Liver (tissue), 8 donors: ENCODE measurements at regions not wholly inside any gene's neighbourhood (a gene's known extent, or its start where the extent isn't known, plus 50 kb on each side); places are given as distances from the start of the nearest gene placed in this dataset.

Experiments used
- DNase-seq: peaks from one replicate; pipeline ENCODE4 v3.0.0-alpha.2; 2017; ENCODE audit warnings: low spot score
- H3K27ac ChIP-seq, 2 donors: one replicate each; pipeline ENCODE4 v1.7.0; 2013; ENCODE audit warnings: inconsistent platforms in 2 of 2, low read length in 2 of 2, control low read depth in 1 of 2, low read depth in 1 of 2, mild to moderate bottlenecking in 1 of 2
- H3K27me3 ChIP-seq, 4 donors: one replicate each; pipeline versions ENCODE4 v1.6.1 to v1.7.0; 2013; ENCODE audit warnings: low read length in 3 of 4, inconsistent platforms in 1 of 4, mild to moderate bottlenecking in 1 of 4, moderate library complexity in 1 of 4; ENCODE audit not compliant: control insufficient read depth in 4 of 4, insufficient read depth in 4 of 4
- H3K36me3 ChIP-seq, 4 donors: one replicate each; pipeline versions ENCODE4 v1.6.1 to v1.7.0; 2013; ENCODE audit warnings: low read length in 3 of 4, mild to moderate bottlenecking in 3 of 4, low read depth in 1 of 4, moderate library complexity in 1 of 4; ENCODE audit not compliant: control insufficient read depth in 4 of 4, insufficient read depth in 3 of 4
- H3K4me1 ChIP-seq, 4 donors: one replicate each; pipeline versions ENCODE4 v1.6.1 to v1.7.0; 2013; ENCODE audit warnings: low read length in 3 of 4, mild to moderate bottlenecking in 3 of 4, moderate library complexity in 1 of 4; ENCODE audit not compliant: control insufficient read depth in 4 of 4, insufficient read depth in 4 of 4
- H3K4me3 ChIP-seq, 3 donors: one replicate each; pipeline versions ENCODE4 v1.6.1 to v1.7.0; 2013; ENCODE audit warnings: low read length in 3 of 3, control low read depth in 1 of 3, low read depth in 1 of 3, mild to moderate bottlenecking in 1 of 3
- H3K9ac ChIP-seq, 2 donors: one replicate each; pipeline ENCODE4 v1.7.0; 2013; ENCODE audit warnings: low read length in 2 of 2, mild to moderate bottlenecking in 2 of 2, moderate library complexity in 2 of 2, control low read depth in 1 of 2, low read depth in 1 of 2
- H3K9me3 ChIP-seq, 4 donors: one replicate each; pipeline versions ENCODE4 v1.6.1 to v1.7.0; 2013; ENCODE audit warnings: low read length in 3 of 4; ENCODE audit not compliant: control insufficient read depth in 4 of 4
- EGR1 ChIP-seq, 2 donors: IDR thresholded peaks; 2 replicates each; pipeline ENCODE4 v1.6.1; 2016 to 2018; ENCODE audit warnings: antibody characterized with exemption in 2 of 2, low read depth in 2 of 2
- FOXA1 ChIP-seq: IDR thresholded peaks from 2 replicates; pipeline ENCODE4 v1.6.1; 2016; ENCODE audit warnings: antibody characterized with exemption
- FOXA2 ChIP-seq: IDR thresholded peaks from 2 replicates; pipeline ENCODE4 v1.6.1; 2016; ENCODE audit warnings: antibody characterized with exemption
- HNF4G ChIP-seq: IDR thresholded peaks from 2 replicates; pipeline ENCODE4 v1.6.1; 2016; ENCODE audit warnings: antibody characterized with exemption
- NR2F2 ChIP-seq: IDR thresholded peaks from 2 replicates; pipeline ENCODE4 v1.6.1; 2016; ENCODE audit warnings: antibody characterized with exemption
- RAD21 ChIP-seq, 2 donors: IDR thresholded peaks; 2 replicates each; pipeline ENCODE4 v1.6.1; 2016; ENCODE audit warnings: antibody characterized with exemption in 2 of 2, mild to moderate bottlenecking in 2 of 2
- RXRA ChIP-seq, 2 donors: IDR thresholded peaks; 2 replicates each; pipeline ENCODE4 v1.6.1; 2017 to 2018; ENCODE audit warnings: antibody characterized with exemption in 2 of 2, mild to moderate bottlenecking in 1 of 2
- SP1 ChIP-seq: IDR thresholded peaks from 2 replicates; pipeline ENCODE4 v1.6.1; 2018; ENCODE audit warnings: antibody characterized with exemption, mild to moderate bottlenecking
- TAF1 ChIP-seq: conservative IDR thresholded peaks from 2 replicates; pipeline ENCODE4 v1.6.1; 2016; ENCODE audit warnings: antibody characterized with exemption, mild to moderate bottlenecking
- YY1 ChIP-seq: IDR thresholded peaks from 2 replicates; pipeline ENCODE4 v1.6.1; 2016; ENCODE audit warnings: antibody characterized with exemption, mild to moderate bottlenecking
- WGBS: extraction: QIAGEN DNeasy Blood & Tissue Kit; methylation state at CpG from one replicate; pipeline ENCODE4 v1.1.7; 2013; 5-methylcytosine and 5-hydroxymethylcytosine counted together
- TF ChIP-seq, protein P1 (sequence below): fragments of 150-350 bp; IDR thresholded peaks from 2 replicates; pipeline ENCODE4 v1.5.1; 2017; ENCODE audit warnings: improper control_type of control experiment, low read depth, low read length; ENCODE audit not compliant: missing input control
- TF ChIP-seq, protein P2 (sequence below): IDR thresholded peaks from 2 replicates; pipeline ENCODE4 v1.6.1; 2016; ENCODE audit warnings: antibody characterized with exemption
- TF ChIP-seq, protein P3 (sequence below): IDR thresholded peaks from 2 replicates; pipeline ENCODE4 v1.6.1; 2016; ENCODE audit warnings: antibody characterized with exemption
- TF ChIP-seq, protein P4 (sequence below): IDR thresholded peaks from 2 replicates; pipeline ENCODE4 v1.6.1; 2016; ENCODE audit warnings: antibody characterized with exemption
- donor health status: healthy.
- donor health status: healthy.
- donor health status: healthy.
- donor health status: healthy.
- donor health status: healthy.

DNA sequence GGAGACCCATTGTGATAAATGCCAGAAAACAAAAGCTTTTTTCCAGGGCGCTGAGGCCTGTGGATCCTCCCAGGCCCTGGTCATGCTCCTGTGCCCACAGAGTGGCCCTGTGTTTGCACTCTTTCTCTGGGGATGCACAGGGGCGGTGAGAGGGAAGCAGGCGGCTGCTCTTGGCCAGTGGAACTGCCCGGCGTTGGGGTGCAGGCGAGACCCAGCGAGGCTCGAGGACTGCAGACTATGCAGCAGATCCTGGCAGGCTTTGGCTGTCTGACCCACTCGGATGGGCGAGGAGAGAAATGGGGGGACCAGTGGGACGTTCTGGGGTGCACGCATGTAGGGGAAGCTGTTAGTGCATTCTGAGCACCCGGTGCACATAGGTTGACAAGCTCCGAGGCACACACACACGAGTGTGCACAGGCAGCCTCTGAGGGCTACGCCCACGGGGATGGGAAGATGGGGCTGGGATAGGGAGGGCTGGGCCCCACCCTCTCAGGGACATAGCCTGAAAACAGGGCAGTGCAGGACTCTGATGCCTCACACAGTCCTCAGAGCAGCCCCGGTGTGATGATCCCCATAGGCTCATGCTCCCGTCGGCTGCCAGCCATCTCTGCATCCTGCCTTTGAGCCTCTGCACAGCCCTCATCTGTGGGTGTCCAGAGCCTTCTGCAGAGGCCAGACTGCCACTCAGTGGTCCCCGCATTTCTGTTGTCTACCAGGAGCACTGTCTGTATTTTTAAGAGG lies 1233.5 kb downstream of the BRD1 start:
- WGBS, result 84% methylated on average over 21 of the region's 21 CpGs
- Histone ChIP-seq H3K36me3 (no peaks in the 10 kb centered on the region), H3K27ac (no peak overlapping the region), H3K9ac (no peak overlapping the region), H3K4me3 (no peak overlapping the region), H3K4me1 (no peaks in the 10 kb centered on the region), H3K9me3 (peaks cover 0 to 6% (median 3%) of the 10 kb centered on the region in 4 donors), H3K27me3 (peaks cover 0 to 2% (median 0%) of the 10 kb centered on the region in 4 donors)
- TF ChIP-seq YY1, result no peak
- TF ChIP-seq, protein P1, sequence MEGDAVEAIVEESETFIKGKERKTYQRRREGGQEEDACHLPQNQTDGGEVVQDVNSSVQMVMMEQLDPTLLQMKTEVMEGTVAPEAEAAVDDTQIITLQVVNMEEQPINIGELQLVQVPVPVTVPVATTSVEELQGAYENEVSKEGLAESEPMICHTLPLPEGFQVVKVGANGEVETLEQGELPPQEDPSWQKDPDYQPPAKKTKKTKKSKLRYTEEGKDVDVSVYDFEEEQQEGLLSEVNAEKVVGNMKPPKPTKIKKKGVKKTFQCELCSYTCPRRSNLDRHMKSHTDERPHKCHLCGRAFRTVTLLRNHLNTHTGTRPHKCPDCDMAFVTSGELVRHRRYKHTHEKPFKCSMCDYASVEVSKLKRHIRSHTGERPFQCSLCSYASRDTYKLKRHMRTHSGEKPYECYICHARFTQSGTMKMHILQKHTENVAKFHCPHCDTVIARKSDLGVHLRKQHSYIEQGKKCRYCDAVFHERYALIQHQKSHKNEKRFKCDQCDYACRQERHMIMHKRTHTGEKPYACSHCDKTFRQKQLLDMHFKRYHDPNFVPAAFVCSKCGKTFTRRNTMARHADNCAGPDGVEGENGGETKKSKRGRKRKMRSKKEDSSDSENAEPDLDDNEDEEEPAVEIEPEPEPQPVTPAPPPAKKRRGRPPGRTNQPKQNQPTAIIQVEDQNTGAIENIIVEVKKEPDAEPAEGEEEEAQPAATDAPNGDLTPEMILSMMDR, result no peak
- TF ChIP-seq RAD21 (IDR thresholded peaks at IDR 0.05), result no peak
- TF ChIP-seq NR2F2, result no peak
- TF ChIP-seq, protein P2, sequence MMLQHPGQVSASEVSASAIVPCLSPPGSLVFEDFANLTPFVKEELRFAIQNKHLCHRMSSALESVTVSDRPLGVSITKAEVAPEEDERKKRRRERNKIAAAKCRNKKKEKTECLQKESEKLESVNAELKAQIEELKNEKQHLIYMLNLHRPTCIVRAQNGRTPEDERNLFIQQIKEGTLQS, result no peak
- no peak for TF ChIP-seq SP1
- TF ChIP-seq FOXA2, result no peak
- no peak for TF ChIP-seq HNF4G
- no peak for TF ChIP-seq TAF1
- TF ChIP-seq, protein P3, sequence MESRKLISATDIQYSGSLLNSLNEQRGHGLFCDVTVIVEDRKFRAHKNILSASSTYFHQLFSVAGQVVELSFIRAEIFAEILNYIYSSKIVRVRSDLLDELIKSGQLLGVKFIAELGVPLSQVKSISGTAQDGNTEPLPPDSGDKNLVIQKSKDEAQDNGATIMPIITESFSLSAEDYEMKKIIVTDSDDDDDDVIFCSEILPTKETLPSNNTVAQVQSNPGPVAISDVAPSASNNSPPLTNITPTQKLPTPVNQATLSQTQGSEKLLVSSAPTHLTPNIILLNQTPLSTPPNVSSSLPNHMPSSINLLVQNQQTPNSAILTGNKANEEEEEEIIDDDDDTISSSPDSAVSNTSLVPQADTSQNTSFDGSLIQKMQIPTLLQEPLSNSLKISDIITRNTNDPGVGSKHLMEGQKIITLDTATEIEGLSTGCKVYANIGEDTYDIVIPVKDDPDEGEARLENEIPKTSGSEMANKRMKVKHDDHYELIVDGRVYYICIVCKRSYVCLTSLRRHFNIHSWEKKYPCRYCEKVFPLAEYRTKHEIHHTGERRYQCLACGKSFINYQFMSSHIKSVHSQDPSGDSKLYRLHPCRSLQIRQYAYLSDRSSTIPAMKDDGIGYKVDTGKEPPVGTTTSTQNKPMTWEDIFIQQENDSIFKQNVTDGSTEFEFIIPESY, result no peak
- no peak for TF ChIP-seq FOXA1
- TF ChIP-seq, protein P4, sequence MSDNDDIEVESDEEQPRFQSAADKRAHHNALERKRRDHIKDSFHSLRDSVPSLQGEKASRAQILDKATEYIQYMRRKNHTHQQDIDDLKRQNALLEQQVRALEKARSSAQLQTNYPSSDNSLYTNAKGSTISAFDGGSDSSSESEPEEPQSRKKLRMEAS, result no peak
- DNase-seq, result no peak

DNA sequence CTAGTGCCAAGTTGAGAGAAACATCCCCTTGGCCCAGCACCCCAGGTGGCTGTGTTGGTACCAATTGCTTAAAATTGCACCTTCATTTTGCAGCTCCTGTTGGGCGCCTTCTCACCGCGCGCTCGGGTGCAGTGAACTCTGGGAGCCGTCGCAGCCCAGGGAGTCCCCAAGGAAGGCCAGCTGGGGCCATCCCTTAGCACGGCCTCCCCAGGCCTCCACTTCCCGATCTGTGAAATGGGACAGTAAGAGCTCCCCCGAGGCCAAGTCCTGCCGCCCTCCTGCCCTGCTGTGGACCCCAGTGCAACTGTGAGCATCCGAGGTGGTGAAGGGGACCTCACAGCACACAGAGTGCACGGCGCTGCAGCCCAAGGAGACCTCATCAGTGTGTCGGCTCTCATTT lies 1234.1 kb downstream of the BRD1 start:
- DNase-seq, result no peak
- H3K9me3 ChIP-seq, result peaks cover 0 to 5% (median 2%) of the 10 kb centered on the region in 4 donors
- WGBS, result 91% methylated on average over 15 of the region's 15 CpGs

More for the DNA sequence above, 1234.1 kb downstream of the BRD1 start:
- Histone ChIP-seq H3K36me3 (no peaks in the 10 kb centered on the region), H3K27me3 (peaks cover 0 to 2% (median 0%) of the 10 kb centered on the region in 4 donors), H3K4me1 (no peaks in the 10 kb centered on the region), H3K27ac (no peak overlapping the region), H3K4me3 (no peak overlapping the region), H3K9ac (no peak overlapping the region)
- TF ChIP-seq RXRA (IDR thresholded peaks at IDR 0.05) (no peak), FOXA1 (no peak), RAD21 (IDR thresholded peaks at IDR 0.05) (no peak), HNF4G (no peak), EGR1 (IDR thresholded peaks at IDR 0.05; ENCODE audit: low read depth in 2 of 2) (no peak), NR2F2 (no peak)
- TF ChIP-seq, protein P3, result no peak
- TF ChIP-seq, protein P2, result no peak
- TF ChIP-seq, protein P1, result no peak
